Stimulated activated CD8-positive, alpha-beta memory T cell treated with anti-CD3 and anti-CD28 coated beads, Interleukin-12 subunit alpha, Interleukin-12 subunit beta, amount 100 ng/mL, for 24 hours (primary cell): ENCODE measurements at regions not wholly inside any gene's neighbourhood (a gene's known extent, or its start where the extent isn't known, plus 50 kb on each side); places are given as distances from the start of the nearest gene placed in this dataset.
"Not testable (repeated sequence)": the region's sequence is repeated elsewhere in the genome, so short reads cannot be mapped to it uniquely, and the experiment has no call there.

Source experiments
- DNase-seq: peaks from one replicate; pipeline ENCODE4 v3.0.0-alpha.2; 2020; ENCODE audit errors: extremely low read depth

- no peak for DNase-seq
Observed at GRCh38 chr7:142698429-142698828, 50.8 kb upstream of the PRSS1 start.

- DNase-seq, result no peak
Observed at GRCh38 chr7:142697270-142697669, 52.0 kb upstream of the PRSS1 start.

DNA sequence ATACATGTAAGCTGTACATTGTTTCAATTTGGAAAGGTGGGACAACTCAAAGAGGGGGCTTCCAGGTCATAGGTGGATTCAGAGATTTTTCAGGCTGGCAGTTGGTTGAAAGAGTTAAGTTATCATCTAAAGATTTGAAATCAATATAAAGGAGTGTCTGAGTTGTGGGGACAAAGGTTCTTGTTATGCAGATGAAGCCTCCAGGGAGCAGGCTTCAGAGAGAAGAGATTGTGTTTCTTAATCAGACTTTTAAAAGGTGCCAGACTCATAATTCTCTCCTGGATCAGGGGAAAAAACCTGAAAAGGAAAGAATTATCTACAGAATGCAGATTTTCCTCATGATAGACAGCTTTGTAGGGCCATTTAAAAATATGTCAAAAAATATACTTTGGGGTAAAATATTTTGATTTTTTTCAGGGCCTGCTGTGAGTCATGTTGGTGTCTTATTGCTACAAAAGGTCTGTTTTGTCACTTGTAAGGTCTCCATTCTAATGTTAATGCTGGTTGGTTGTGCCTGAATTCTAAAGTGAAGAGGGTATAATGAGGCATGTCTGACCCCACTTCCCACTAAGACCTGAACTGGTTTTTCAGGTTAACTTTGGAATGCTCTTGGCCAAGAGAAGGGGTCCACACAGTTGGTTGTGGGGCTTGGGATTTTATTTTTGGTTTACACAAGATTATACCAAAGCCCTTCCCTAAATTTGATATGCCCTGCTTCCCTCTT, 52.7 kb upstream of the PRSS1 start:
- no peak for DNase-seq

GRCh38 chr7:142693911-142694310, 55.4 kb upstream of the PRSS1 start:
- DNase-seq, result no peak

GRCh38 chr7:142690554-142691182, 58.6 kb upstream of the PRSS1 start:
- no peak for DNase-seq

GRCh38 chr7:142689439-142690120, 59.7 kb upstream of the PRSS1 start:
- DNase-seq, result no peak

- DNase-seq, result no peak
Observed at GRCh38 chr7:142685877-142686508, 63.3 kb upstream of the PRSS1 start.

DNA sequence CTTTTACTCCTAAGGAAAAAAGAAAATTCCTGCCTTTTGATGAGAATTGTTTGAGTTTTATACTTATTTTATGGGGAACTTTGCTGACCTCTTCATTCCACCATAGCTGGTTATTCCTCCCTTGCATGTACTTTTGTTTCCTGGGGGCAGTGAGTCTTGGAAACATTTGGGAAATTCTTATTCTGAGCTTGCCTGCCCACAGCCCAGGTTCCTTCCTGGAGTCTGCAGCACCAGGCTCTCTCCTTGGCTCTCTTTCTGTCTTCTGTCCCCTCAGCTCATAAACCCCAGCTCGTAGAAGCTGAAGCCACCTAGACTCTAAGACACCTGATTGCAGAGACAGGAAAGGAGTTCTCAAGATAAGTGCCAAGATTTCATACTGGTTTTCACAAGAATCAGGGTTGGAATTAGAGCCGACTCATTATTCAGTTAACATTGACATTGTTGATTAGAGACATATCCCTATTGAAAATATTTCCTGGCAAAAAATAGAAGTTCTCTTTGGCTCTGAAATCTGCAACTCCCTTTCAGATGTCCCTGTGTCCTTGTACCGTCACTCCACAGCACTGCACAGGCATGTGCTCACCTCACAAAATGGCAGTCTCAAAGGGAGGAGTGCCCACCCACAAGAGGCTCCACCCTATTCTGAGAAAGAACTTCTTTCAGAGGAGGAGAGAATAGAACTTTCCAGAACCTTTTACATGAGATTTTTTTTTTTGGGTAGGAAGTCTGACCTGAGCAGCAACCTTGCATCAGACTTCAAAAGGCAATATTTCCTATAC, 67.8 kb upstream of the PRSS1 start:
- DNase-seq, result no peak

- no peak for DNase-seq
Observed at GRCh38 chr7:142671506-142671905, 77.8 kb upstream of the PRSS1 start.

DNA sequence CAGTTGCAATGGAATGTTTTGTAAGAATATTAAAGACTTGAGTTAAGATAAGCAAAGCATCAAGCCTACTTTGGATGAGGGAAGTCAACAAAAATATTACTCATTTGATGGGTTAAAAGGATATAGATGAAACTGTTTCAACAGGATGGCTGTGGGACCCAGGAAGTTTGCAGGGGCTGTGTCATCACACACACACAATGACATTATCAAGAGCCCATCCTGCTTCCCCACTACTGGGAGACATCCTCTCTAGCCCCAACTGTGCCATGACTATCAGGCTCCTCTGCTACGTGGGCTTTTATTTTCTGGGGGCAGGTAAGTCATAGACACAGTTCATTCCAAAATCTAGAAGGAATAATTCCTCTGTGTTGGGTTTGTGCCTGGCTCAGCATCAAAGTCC, 78.8 kb upstream of the PRSS1 start:
- no peak for DNase-seq

- DNase-seq, result no peak
Observed at GRCh38 chr7:142669074-142669654, 80.1 kb upstream of the PRSS1 start.

DNA sequence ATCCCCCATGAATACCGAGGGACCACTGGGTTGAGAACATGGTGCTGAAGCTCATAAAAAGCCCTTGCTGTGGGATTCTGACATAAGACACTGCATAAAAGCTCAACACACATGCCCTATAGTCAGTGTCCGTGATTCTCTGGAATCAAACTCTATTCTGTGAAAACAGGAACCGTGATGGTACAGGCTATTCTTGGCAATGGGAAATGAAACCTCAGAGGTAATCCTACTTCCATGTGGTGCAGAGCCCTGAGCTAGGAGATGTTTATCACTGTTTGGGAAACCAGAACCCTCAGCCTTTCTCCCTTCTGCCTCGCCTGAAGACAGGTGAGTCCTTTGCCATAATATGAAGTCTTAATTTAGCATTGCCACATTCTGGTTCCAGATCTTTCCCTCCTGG, 80.8 kb upstream of the PRSS1 start:
- no peak for DNase-seq

- DNase-seq, result no peak
Observed at GRCh38 chr7:142657376-142657775, 91.9 kb upstream of the PRSS1 start.

- no peak for DNase-seq
Observed at GRCh38 chr7:142654398-142654797, 94.9 kb upstream of the PRSS1 start.

GRCh38 chr7:142647749-142648148, 101.5 kb upstream of the PRSS1 start:
- no peak for DNase-seq

GRCh38 chr7:142646386-142647140, 102.7 kb upstream of the PRSS1 start:
- no peak for DNase-seq

DNA sequence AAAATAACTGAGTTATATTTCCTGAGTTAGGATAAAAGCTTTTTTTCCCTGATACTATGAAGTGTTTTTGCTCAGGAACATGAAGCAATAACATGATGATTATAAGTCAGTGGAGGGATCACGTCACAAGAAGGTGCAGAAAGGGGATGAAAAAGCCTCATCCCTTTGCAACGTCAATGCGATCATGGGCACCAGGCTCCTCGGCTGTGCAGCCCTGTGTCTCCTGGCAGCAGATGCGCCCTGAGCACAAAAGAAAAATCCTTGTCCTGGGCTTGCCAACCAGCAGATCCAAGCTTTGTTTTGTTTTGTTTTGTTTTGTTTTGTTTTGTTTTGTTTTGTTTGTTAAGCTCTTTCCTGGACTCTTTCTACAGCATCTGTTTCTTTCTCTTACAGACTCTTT, 103.5 kb upstream of the PRSS1 start:
- no peak for DNase-seq

DNA sequence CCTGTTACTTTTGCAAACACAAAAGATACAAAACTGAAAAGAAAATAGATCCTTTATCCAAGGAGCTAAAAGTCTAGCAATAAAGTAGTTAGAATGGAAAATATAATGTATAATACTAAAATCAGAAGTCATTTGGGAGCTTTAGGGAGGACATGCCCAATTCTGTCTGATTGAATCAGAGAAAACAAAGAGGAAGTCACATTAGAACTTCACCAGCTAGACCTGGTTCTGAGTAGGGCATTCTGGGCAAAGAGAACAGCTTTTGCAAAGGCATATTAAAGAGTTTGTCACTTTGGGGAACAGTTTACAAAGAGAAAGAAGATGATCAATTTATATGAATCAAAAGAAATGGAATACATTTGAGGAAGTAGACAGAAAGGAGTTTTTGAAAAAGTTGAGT, 107.0 kb upstream of the PRSS1 start:
- DNase-seq, result no peak

DNA sequence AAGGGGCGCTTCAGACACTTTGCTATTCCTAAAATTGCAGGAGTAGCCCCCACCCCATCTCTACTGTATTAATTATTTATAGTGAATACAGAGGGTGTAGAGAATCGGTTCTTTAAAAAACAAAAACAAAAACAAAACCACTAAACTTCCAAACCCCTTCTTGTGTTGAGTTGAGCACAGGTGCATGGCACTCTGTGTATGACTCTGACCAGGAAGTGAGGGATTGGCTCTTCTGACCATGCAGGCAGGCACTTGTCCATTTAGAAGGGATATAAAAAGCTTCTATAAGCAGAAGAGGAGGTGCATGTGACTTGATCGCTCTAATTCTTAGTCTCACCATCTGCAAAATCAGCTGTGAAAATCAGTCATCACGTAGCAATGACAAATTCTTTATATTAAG, 108.0 kb upstream of the PRSS1 start:
- DNase-seq, result not testable (repeated sequence)

GRCh38 chr7:142638581-142638980, 110.7 kb upstream of the PRSS1 start:
- DNase-seq, result no peak

DNA sequence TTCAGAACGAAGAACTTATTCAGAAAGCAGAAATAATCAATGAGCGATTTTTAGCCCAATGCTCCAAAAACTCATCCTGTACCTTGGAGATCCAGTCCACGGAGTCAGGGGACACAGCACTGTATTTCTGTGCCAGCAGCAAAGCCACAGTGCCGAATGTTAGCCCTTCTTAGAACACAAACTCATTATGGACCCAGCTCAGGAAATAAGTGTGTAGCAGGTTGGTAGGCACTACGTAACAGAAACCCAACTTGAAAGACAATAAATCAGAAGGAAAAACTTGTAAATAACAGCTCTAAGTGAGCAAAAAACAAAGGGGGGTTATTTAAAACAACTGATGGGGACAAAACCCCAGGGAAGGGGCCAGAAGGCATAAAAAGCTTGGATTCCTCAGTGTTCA, 112.0 kb upstream of the PRSS1 start:
- DNase-seq, result no peak
